CD4-positive, alpha-beta T cell treated with Interferon alpha-2 for 1 hour (primary cell): ENCODE measurements at regions not wholly inside any gene's neighbourhood (a gene's known extent, or its start where the extent isn't known, plus 50 kb on each side); places are given as distances from the start of the nearest gene placed in this dataset.
A peak's percentile ranks its signal among the peaks of the same experiment; 100 is the strongest.
"Not testable (repeated sequence)": the region's sequence is repeated elsewhere in the genome, so short reads cannot be mapped to it uniquely, and the experiment has no call there.

Experiments
- DNase-seq, 2 donors: peaks; one replicate each; pipeline ENCODE4 v3.0.0-alpha.2; 2020 to 2022

- DNase-seq = peak in 1 of 2 donors; percentile 0
Measured at GRCh38 chr17:16888413-16889087, 83.4 kb downstream of the TNFRSF13B start.

- DNase-seq = no peak
Measured at GRCh38 chr17:16887523-16888095, 84.3 kb downstream of the TNFRSF13B start.

GRCh38 chr17:16886655-16887322 is 85.1 kb downstream of the TNFRSF13B start:
- no peak for DNase-seq

GRCh38 chr17:16885204-16885603 is 86.7 kb downstream of the TNFRSF13B start:
- not testable (repeated sequence) for DNase-seq

GRCh38 chr17:16882926-16883265 is 89.0 kb downstream of the TNFRSF13B start:
- not testable (repeated sequence) for DNase-seq

- no peak for DNase-seq
Measured at GRCh38 chr17:16882243-16882925, 89.5 kb downstream of the TNFRSF13B start.

GRCh38 chr17:16881239-16881924 is 90.5 kb downstream of the TNFRSF13B start:
- no peak for DNase-seq

- no peak for DNase-seq
Measured at GRCh38 chr17:16880843-16881230, 91.1 kb downstream of the TNFRSF13B start.

- no peak for DNase-seq
Measured at GRCh38 chr17:16880121-16880842, 91.6 kb downstream of the TNFRSF13B start.

GRCh38 chr17:16879686-16880085 is 92.2 kb downstream of the TNFRSF13B start:
- DNase-seq = no peak

GRCh38 chr17:16878606-16879005 is 93.3 kb downstream of the TNFRSF13B start:
- no peak for DNase-seq

- no peak for DNase-seq
Measured at GRCh38 chr17:16878084-16878483, 93.8 kb downstream of the TNFRSF13B start.

GRCh38 chr17:16877099-16877498 is 94.8 kb downstream of the TNFRSF13B start:
- DNase-seq = no peak

GRCh38 chr17:16875662-16876061 is 96.3 kb downstream of the TNFRSF13B start:
- DNase-seq = no peak

GRCh38 chr17:16874216-16874615 is 97.7 kb downstream of the TNFRSF13B start:
- not testable (repeated sequence) for DNase-seq

- DNase-seq = peak in 1 of 2 donors; percentile 21
Measured at GRCh38 chr17:16873174-16874035, 98.5 kb downstream of the TNFRSF13B start.

- DNase-seq = no peak
Measured at GRCh38 chr17:16872351-16873173, 99.4 kb downstream of the TNFRSF13B start.

- DNase-seq = not testable (repeated sequence)
Measured at GRCh38 chr17:16871446-16872190, 100.3 kb downstream of the TNFRSF13B start.
